ENCODE measurements at regions not wholly inside any gene's neighbourhood (a gene's known extent, or its start where the extent isn't known, plus 50 kb on each side); places are given as distances from the start of the nearest gene placed in this dataset.
"Not testable (repeated sequence)": the region's sequence is repeated elsewhere in the genome, so short reads cannot be mapped to it uniquely, and the experiment has no call there.

DNA sequence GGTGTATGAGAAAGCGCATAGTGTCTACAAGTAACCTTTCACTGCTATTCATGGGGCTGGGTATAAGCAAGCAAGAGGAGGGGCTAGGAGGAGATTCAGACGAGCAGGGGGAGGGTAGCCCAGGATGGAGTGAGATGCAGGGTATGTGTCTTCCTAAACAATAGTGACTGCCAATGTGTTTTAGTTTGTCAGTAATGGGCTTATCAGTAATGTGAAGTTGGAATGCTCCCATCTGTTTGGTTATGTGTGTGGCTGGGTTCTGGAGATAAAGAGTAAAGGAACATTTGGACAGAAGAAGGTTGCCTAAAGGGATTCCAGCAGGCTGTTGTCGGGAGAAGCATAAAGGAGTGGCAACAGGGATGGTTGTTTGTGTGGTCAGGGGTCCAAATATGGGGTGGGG, 62.7 kb upstream of the EZR start:
- DNase-seq (ENCODE audit: low spot score): not testable (repeated sequence)

DNA sequence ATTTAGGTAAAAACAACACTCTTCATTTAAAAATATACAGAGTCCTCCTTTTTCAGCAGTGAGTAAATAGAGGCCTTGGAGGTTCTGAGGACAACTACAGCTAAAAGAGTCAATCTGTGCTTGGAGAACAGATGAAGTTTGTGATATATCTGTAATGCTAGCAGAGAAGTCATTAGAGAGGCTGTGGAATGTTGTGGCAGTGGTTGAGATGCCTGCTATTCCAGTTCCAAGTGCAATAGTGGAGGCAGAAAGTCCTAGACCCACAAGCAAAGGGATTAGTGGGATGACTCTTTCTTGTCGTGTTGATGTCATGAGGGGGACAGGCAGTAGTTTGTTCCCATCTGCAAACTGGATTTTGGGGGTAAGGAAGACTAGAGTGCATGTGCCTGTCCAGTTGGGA, 62.1 kb upstream of the EZR start:
- DNase-seq (ENCODE audit: low spot score): not testable (repeated sequence)

DNA sequence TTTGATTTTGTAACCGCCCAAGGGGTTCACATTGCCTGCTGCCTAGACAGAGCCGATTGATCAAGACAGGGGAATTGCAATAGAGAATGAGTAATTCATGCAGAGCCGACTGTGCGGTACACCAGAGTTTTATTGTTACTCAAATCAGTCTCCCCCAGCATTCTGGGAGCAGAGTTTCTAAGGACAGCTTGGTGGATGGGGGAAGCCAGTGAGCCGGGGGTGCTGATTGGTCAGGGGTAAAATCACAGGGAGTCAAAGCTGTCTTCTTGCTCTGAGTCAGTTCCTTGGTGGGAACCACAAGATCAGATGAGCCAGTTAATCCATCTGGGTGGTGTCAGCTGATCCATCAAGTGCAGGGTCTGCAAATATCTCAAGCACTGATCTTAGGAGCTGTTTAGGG, 60.0 kb upstream of the EZR start:
- DNase-seq (ENCODE audit: low spot score): no peak

DNA sequence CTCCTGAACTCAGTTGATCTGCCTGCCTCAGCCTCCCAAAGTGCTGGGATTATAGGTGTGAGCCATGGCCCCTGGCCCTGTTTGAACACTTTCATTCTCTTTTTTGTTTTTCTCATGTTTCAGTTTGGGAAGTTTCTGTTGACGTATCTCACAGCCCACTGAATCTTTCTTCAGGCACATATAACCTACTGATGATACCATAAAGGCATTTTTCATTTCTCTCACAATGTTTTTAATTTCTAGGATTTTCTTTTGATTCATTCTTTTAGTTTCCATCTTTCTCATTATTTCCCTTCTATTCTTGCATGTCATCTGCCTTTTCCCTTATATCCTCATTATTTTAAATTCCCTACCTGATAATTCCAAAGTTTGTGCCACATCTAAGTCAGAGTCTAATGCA, 58.5 kb upstream of the EZR start:
- DNase-seq (ENCODE audit: low spot score): no peak

DNA sequence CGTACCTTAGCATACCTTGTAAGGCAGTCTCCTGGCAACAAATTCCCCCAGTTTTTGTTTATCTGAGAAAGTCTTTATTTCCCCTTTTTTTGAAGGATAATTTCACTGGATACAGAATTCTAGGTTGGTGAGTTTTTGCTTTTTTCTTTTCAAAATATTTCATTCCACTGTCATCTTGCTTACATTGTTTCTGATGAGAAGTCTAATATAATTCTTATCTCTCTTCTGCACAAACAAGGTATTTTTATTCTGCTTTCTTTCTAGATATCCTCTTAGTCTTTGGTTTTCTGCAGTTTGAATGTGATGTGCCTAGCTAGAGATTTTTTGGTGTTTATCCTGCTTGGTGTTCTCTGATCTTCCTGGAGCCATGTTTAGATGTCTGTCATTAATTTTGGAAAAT, 57.7 kb upstream of the EZR start:
- DNase-seq (ENCODE audit: low spot score): no peak

DNA sequence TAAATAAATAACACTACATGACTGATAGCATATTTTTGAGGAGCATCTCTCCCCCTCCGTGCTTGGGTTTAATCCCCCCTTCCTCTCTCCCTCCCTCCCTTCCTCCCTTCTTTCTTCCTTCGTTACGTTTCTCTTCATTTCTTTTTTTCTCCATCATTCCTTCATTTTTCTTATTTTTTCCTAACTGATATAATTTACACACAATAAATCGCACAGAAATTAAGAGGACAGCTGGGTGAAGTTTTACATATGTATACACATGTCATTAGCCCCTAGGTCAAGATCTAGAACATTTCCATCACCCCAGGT, 51.4 kb upstream of the EZR start:
- no peak for DNase-seq (ENCODE audit: low spot score)

DNA sequence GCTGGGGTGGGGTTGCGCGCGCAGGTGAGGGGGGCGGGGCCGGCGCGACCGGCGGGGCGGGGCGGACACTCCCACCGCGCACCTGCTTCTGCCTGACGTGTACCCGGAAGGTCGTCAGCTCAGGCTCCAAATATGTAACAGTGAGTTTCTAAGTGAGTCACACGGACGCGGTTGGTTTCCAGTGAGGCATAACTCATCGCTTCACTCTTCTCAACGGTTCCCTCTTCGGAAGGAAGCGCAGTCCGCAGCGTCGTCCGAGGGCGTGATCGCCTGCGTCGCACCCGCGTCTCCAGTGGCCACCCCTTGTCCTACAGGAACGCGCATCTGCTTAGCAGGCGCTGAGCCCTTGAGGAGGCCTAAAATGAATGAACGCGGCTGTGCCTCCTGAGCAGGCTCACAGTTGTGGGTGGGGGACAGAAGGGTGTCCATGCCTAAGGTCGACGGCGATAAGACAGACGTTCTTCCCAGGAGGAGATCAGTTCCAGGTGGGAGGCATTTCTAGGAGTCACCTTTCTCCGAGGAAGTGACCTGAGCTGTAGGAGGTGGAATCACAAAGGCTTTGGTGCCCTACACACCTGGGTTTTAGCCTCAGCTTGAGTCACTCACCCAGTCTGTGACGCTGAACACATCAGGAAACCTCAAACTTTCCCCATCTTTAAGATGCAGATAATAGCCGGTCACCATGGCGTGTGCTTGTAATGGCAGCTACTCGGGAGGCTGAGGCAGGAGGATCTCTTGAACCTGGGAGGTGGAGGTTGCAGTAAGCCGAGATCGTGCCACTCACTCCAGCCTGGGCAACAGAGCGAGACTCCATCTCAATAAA, 50.9 kb upstream of the EZR start:
- peak; percentile 74 for DNase-seq (ENCODE audit: low spot score)

DNA sequence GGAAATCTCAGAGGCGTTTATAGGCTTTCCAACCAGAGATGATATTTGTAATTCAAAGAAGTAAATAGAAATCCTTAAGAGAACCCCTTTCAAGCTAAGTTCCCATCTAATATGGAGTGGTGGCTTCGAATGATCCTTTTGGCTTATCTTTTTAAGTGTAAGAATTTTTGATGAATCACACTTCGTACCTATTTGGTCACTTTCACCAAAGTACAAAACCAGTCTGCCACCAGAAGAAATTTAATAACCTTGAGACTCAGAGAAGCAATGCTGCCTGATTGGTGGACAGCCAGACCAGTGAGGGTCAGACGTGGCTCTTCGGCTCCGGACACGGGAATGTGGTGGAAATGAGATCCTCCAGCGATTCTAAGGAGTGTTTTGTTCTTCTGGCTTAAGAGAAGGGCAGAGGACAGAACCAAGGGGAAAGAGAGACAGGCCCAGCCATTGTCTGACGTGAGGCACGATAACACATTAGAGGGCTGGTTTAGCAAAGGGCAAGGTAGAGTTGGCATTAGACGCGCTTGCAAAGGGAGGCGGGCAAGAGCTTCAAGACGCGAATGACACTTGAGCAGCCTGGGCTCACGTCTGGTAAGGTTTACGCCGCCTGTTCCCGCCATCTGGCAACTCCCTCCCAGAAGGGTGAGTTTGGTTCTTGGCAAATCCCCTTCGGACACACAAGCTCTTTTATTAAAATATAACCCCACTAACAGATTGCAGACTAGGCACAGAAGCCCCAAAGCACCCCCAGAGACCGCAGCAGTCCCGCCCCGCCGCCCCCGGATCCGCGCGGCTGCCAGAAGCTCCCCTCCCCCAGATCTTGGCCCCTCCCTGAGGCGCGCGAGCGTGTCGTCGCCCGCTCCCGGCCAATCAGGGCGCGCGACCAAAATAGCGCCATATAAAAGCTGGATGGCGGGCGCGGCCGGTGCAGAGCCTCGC, 50.0 kb upstream of the EZR start:
- DNase-seq (ENCODE audit: low spot score): no peak
